ENCODE measurements at regions not wholly inside any gene's neighbourhood (a gene's known extent, or its start where the extent isn't known, plus 50 kb on each side); places are given as distances from the start of the nearest gene placed in this dataset.

GRCh38 chr1:228984646-228985631 is 249.7 kb downstream of the RHOU start:
- no peaks in the 10 kb centered on the region for H3K27me3 ChIP-seq (replicated peaks; ENCODE audit: insufficient read depth)
- ATAC-seq (ENCODE audit: insufficient number of reproducible peaks, low FRiP score, low read depth) = no peak
- no peak for DNase-seq (ENCODE audit: low spot score)
- H3K27ac ChIP-seq = no peak overlapping the region
- H3K4me3 ChIP-seq = no peak overlapping the region
- no peak for TF ChIP-seq CTCF (IDR thresholded peaks at IDR 0.05)
- no peaks in the 10 kb centered on the region for H3K9me3 ChIP-seq
- H3K4me1 ChIP-seq (ENCODE audit: control insufficient read depth in 1 of 2, low read depth in 2 of 2) = peaks cover 10 to 34% of the 10 kb centered on the region in 2 donors
- H3K36me3 ChIP-seq = no peaks in the 10 kb centered on the region

GRCh38 chr1:228985661-228986060 is 250.4 kb downstream of the RHOU start:
- no peaks in the 10 kb centered on the region for H3K27me3 ChIP-seq (replicated peaks; ENCODE audit: insufficient read depth)
- H3K9me3 ChIP-seq = no peaks in the 10 kb centered on the region
- H3K27ac ChIP-seq = no peak overlapping the region
- H3K4me1 ChIP-seq (ENCODE audit: control insufficient read depth in 1 of 2, low read depth in 2 of 2) = peaks cover 10 to 41% of the 10 kb centered on the region in 2 donors
- no peak overlapping the region for H3K4me3 ChIP-seq
- H3K36me3 ChIP-seq = no peaks in the 10 kb centered on the region
- no peak for DNase-seq (ENCODE audit: low spot score)
- TF ChIP-seq CTCF (IDR thresholded peaks at IDR 0.05) = no peak
- ATAC-seq (ENCODE audit: insufficient number of reproducible peaks, low FRiP score, low read depth) = no peak

- no peaks in the 10 kb centered on the region for H3K9me3 ChIP-seq
- no peaks in the 10 kb centered on the region for H3K36me3 ChIP-seq
- no peak overlapping the region for H3K4me3 ChIP-seq
- peak; percentile 14 for TF ChIP-seq CTCF (IDR thresholded peaks at IDR 0.05)
- no peak for ATAC-seq (ENCODE audit: insufficient number of reproducible peaks, low FRiP score, low read depth)
- peaks cover 10 to 42% of the 10 kb centered on the region in 2 donors for H3K4me1 ChIP-seq (ENCODE audit: control insufficient read depth in 1 of 2, low read depth in 2 of 2)
- no peaks in the 10 kb centered on the region for H3K27me3 ChIP-seq (replicated peaks; ENCODE audit: insufficient read depth)
- peak; percentile 66 for DNase-seq (ENCODE audit: low spot score)
- H3K27ac ChIP-seq = peak overlapping the region in 1 of 2 donors; percentile 40
Measured at GRCh38 chr1:228986093-228986904, 251.0 kb downstream of the RHOU start.

GRCh38 chr1:228987286-228987685 is 252.0 kb downstream of the RHOU start:
- Histone ChIP-seq H3K36me3 (no peaks in the 10 kb centered on the region), H3K27ac (no peak overlapping the region), H3K27me3 (replicated peaks; ENCODE audit: insufficient read depth) (no peaks in the 10 kb centered on the region), H3K4me3 (no peak overlapping the region), H3K9me3 (no peaks in the 10 kb centered on the region), H3K4me1 (ENCODE audit: control insufficient read depth in 1 of 2, low read depth in 2 of 2) (peaks cover 10 to 42% of the 10 kb centered on the region in 2 donors)
- no peak for TF ChIP-seq CTCF (IDR thresholded peaks at IDR 0.05)
- DNase-seq (ENCODE audit: low spot score) = no peak
- no peak for ATAC-seq (ENCODE audit: insufficient number of reproducible peaks, low FRiP score, low read depth)

Measured in thoracic aorta (tissue), 2 donors.